ENCODE measurements at regions not wholly inside any gene's neighbourhood (a gene's known extent, or its start where the extent isn't known, plus 50 kb on each side); places are given as distances from the start of the nearest gene placed in this dataset.

GRCh38 chr14:97251491-97252155 is 454.4 kb downstream of the VRK1 start (continued):
- TF ChIP-seq ZBTB33 (IDR thresholded peaks at IDR 0.05; ENCODE audit: borderline replicate concordance, low read depth) (no peak), GATA2 (CRISPR knock-in tag; IDR thresholded peaks at IDR 0.05) (no peak), EP300 (IDR thresholded peaks at IDR 0.05; ENCODE audit: borderline replicate concordance in 1 of 2, low read depth in 1 of 2, low read length in 1 of 2) (no peak), REST (IDR thresholded peaks at IDR 0.05; ENCODE audit: low read depth, low read length) (no peak), MEF2A (IDR thresholded peaks at IDR 0.05; ENCODE audit: borderline replicate concordance, low read depth) (no peak), JUND (IDR thresholded peaks at IDR 0.05) (no peak), POLR2AphosphoS5 (IDR thresholded peaks at IDR 0.05; ENCODE audit: low read depth, low read length) (no peak)

- Histone ChIP-seq H3K27ac (ENCODE audit: low read depth in 2 of 2, low read length in 1 of 2) (no peak overlapping the region), H3K27me3 (ENCODE audit: insufficient read depth) (no peaks in the 10 kb centered on the region), H2AFZ (ENCODE audit: low read depth) (no peak overlapping the region), H3K4me2 (no peak overlapping the region), H3K9ac (no peak overlapping the region), H3K4me3 (ENCODE audit: low read depth in 2 of 2, low read length in 1 of 2) (no peak overlapping the region), H3F3A (replicated peaks; ENCODE audit: insufficient read depth) (no peaks in the 10 kb centered on the region), H3K9me3 (no peaks in the 10 kb centered on the region), H3K4me1 (ENCODE audit: control insufficient read depth in 1 of 2, insufficient read depth in 2 of 2, low read depth in 1 of 2, low read length in 1 of 2) (no peaks in the 10 kb centered on the region), H3K79me2 (ENCODE audit: insufficient read depth) (no peaks in the 10 kb centered on the region), H3K36me3 (replicated peaks in 1 of 2; ENCODE audit: control insufficient read depth in 1 of 2, insufficient read depth in 2 of 2, low read length in 1 of 2) (no peaks in the 10 kb centered on the region), H4K20me1 (ENCODE audit: insufficient read depth) (no peaks in the 10 kb centered on the region), H3K9me2 (no peaks in the 10 kb centered on the region)
- ChIA-PET CTCF (no interaction called here), POLR2A (no interaction called here)
- 0% methylated on average over 3 of the region's 3 CpGs for WGBS (ENCODE audit: low lambda C conversion rate)
- TF ChIP-seq RXRA (IDR thresholded peaks at IDR 0.05; ENCODE audit: borderline replicate concordance, low read depth): no peak
- TF ChIP-seq FOSL2 (IDR thresholded peaks at IDR 0.05; ENCODE audit: borderline replicate concordance, low read depth): no peak
- TF ChIP-seq NFIC (IDR thresholded peaks at IDR 0.05; ENCODE audit: borderline replicate concordance): no peak
- no peak for TF ChIP-seq TCF12 (IDR thresholded peaks at IDR 0.05)
- TF ChIP-seq RAD21 (IDR thresholded peaks at IDR 0.05; ENCODE audit: low read length): no peak
- no peak for TF ChIP-seq GABPA (IDR thresholded peaks at IDR 0.05; ENCODE audit: low read depth)
- TF ChIP-seq SIN3A (IDR thresholded peaks at IDR 0.05; ENCODE audit: borderline replicate concordance, low read depth, low read length): no peak
- no peak for TF ChIP-seq NRF1 (IDR thresholded peaks at IDR 0.05; ENCODE audit: low read depth, low read length)
- TF ChIP-seq GATA2 (CRISPR knock-in tag; IDR thresholded peaks at IDR 0.05): no peak
- TF ChIP-seq, protein P1, sequence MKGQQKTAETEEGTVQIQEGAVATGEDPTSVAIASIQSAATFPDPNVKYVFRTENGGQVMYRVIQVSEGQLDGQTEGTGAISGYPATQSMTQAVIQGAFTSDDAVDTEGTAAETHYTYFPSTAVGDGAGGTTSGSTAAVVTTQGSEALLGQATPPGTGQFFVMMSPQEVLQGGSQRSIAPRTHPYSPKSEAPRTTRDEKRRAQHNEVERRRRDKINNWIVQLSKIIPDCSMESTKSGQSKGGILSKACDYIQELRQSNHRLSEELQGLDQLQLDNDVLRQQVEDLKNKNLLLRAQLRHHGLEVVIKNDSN (IDR thresholded peaks at IDR 0.05; ENCODE audit: borderline replicate concordance, low read depth): no peak
- no peak for TF ChIP-seq FOXM1 (IDR thresholded peaks at IDR 0.05; ENCODE audit: low read depth)
- no peak for TF ChIP-seq MEF2A (IDR thresholded peaks at IDR 0.05; ENCODE audit: borderline replicate concordance, low read depth)
- no peak for TF ChIP-seq EZH2phosphoT487 (IDR thresholded peaks at IDR 0.05; ENCODE audit: borderline replicate concordance, low read depth)
- no peak for TF ChIP-seq SMC3 (IDR thresholded peaks at IDR 0.05; ENCODE audit: low read depth, low read length)
- no peak for TF ChIP-seq JUND (IDR thresholded peaks at IDR 0.05)
- no peak for TF ChIP-seq CHD2 (IDR thresholded peaks at IDR 0.05; ENCODE audit: low read length, partially characterized antibody)
- no peak for TF ChIP-seq YY1 (IDR thresholded peaks at IDR 0.05; ENCODE audit: low read depth)
- TF ChIP-seq TAF1 (IDR thresholded peaks at IDR 0.05; ENCODE audit: borderline replicate concordance, low read depth, low read length): no peak
- TF ChIP-seq, protein P2, sequence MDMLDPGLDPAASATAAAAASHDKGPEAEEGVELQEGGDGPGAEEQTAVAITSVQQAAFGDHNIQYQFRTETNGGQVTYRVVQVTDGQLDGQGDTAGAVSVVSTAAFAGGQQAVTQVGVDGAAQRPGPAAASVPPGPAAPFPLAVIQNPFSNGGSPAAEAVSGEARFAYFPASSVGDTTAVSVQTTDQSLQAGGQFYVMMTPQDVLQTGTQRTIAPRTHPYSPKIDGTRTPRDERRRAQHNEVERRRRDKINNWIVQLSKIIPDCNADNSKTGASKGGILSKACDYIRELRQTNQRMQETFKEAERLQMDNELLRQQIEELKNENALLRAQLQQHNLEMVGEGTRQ (IDR thresholded peaks at IDR 0.05; ENCODE audit: borderline replicate concordance, low read depth, low read length): no peak
- DNase-seq: no peak
These were observed 456.6 kb downstream of the VRK1 start for GRCh38 chr14:97253756-97254155.

Measured in SK-N-SH (cell line).